Naive thymus-derived CD8-positive, alpha-beta T cell (primary cell): ENCODE measurements at regions not wholly inside any gene's neighbourhood (a gene's known extent, or its start where the extent isn't known, plus 50 kb on each side); places are given as distances from the start of the nearest gene placed in this dataset.
"Not testable (repeated sequence)": the region's sequence is repeated elsewhere in the genome, so short reads cannot be mapped to it uniquely, and the experiment has no call there.

Source experiments
- ATAC-seq, 2 donors: fragments of 150-1000 bp; cut with Tn5 transposase in 1 of 2; sonication (Bioruptor Pico), chemical (Tn5 transposase) in 1 of 2; 1 replicate in 1 of 2; 2 replicates in 1 of 2; pipeline ENCODE4 v1.10.0; 2021; ENCODE audit warnings: mild to moderate bottlenecking in 2 of 2, moderate library complexity in 2 of 2
- POLR2A ChIA-PET: fragments of 350-600 bp; sonication (Branson Sonifier 250); formaldehyde crosslinking; loops from one replicate; lab custom pipeline; 2021; ENCODE audit warnings: antibody characterized with exemption; lab: Charles Lee
- DNase-seq, 10 donors: peaks; one replicate each; pipeline versions ENCODE4 v3.0.0 to v3.0.0-alpha.2; 2020 to 2022
- H3K27ac Mint-ChIP-seq, 10 donors: one replicate each; pipeline ENCODE4 v1.8.0; 2020 to 2022; ENCODE audit warnings: mild to moderate bottlenecking in 10 of 10, mixed read lengths in 10 of 10, moderate library complexity in 4 of 10, inconsistent platforms in 1 of 10
- H3K27me3 Mint-ChIP-seq, 5 donors: one replicate each; pipeline ENCODE4 v1.8.0; 2021 to 2022; ENCODE audit warnings: mixed read lengths in 5 of 5
- H3K36me3 Mint-ChIP-seq, 3 donors: one replicate each; pipeline ENCODE4 v1.8.0; 2020 to 2022; ENCODE audit warnings: mixed read lengths in 3 of 3, mild to moderate bottlenecking in 2 of 3, inconsistent platforms in 1 of 3
- H3K4me1 Mint-ChIP-seq, 4 donors: one replicate each; pipeline ENCODE4 v1.8.0; 2021 to 2022; ENCODE audit warnings: mixed read lengths in 4 of 4
- H3K4me3 Mint-ChIP-seq, 10 donors: one replicate each; pipeline ENCODE4 v1.8.0; 2020 to 2022; ENCODE audit warnings: mild to moderate bottlenecking in 10 of 10, mixed read lengths in 10 of 10, moderate library complexity in 6 of 10, inconsistent platforms in 1 of 10
- H3K9me3 Mint-ChIP-seq, 9 donors: one replicate each; pipeline ENCODE4 v1.8.0; 2020 to 2022; ENCODE audit warnings: mixed read lengths in 9 of 9, mild to moderate bottlenecking in 3 of 9, inconsistent platforms in 1 of 9, moderate library complexity in 1 of 9

DNA sequence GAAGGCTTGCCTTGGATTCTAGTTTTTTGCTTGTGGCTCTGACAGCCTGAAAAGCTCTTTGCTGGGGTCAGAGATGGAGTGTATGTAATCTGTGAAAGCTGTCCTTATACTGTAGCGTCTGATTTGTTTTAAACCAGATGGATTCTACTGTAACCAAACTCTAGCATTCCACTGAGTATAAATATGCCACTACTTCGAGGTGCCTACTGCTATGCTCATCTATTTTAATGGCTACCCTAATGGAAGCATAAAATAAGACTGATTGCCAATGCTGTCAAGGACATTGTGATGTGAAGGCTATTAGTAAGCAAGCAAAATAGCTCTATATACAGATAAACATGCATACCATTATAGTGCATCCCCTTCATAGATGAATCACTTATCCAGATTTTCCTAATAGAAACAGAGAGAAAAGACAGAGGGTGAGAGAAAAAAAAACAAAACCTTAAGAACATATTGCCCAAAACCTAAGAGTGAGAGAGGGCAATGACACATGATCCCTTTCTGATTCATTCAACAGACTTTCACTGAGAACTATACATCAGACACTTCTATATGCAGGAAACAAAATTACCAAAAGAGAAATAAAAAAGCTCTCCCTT is 1025.8 kb upstream of the LCORL start:
- POLR2A ChIA-PET, result no interaction called here
- no peak for DNase-seq
- ATAC-seq, result no peak
- Mint-ChIP-seq H3K36me3 (no peaks in the 10 kb centered on the region), H3K9me3 (peaks cover 0 to 20% (median 14%) of the 10 kb centered on the region in 9 donors), H3K27ac (no peak overlapping the region), H3K27me3 (no peaks in the 10 kb centered on the region), H3K4me1 (no peaks in the 10 kb centered on the region), H3K4me3 (no peak overlapping the region)

DNA sequence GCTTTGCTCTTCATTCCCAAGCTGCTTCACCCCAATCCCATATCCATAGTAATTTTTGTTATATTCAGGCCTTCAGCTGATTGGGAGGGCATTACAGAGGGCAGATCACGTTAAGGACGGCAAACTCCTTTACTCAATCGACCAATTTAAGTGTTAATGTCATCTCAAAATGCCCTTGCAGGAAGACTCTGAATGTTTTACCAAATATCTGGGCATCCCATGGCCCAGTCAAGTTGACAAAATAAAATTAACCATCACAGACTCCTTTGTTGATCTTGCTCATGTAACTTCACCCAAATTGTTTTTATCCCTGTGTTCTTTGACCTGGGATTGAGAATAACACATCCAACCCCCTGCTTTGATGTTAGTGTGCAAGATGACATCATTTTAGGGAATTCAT is 1018.3 kb upstream of the LCORL start:
- Mint-ChIP-seq H3K4me1 (no peaks in the 10 kb centered on the region), H3K36me3 (no peaks in the 10 kb centered on the region), H3K9me3 (peaks cover 0 to 20% (median 9%) of the 10 kb centered on the region in 9 donors), H3K4me3 (no peak overlapping the region), H3K27ac (no peak overlapping the region), H3K27me3 (no peaks in the 10 kb centered on the region)
- DNase-seq, result no peak
- POLR2A ChIA-PET, result no interaction called here
- no peak for ATAC-seq

- Mint-ChIP-seq H3K27ac (no peak overlapping the region), H3K4me3 (no peak overlapping the region), H3K4me1 (no peaks in the 10 kb centered on the region), H3K36me3 (no peaks in the 10 kb centered on the region), H3K27me3 (no peaks in the 10 kb centered on the region), H3K9me3 (peaks cover 0 to 17% (median 7%) of the 10 kb centered on the region in 9 donors)
- DNase-seq (no peak), ATAC-seq (no peak)
- POLR2A ChIA-PET, result no interaction called here
These were observed 1016.7 kb upstream of the LCORL start for GRCh38 chr4:19038231-19038630.

DNA sequence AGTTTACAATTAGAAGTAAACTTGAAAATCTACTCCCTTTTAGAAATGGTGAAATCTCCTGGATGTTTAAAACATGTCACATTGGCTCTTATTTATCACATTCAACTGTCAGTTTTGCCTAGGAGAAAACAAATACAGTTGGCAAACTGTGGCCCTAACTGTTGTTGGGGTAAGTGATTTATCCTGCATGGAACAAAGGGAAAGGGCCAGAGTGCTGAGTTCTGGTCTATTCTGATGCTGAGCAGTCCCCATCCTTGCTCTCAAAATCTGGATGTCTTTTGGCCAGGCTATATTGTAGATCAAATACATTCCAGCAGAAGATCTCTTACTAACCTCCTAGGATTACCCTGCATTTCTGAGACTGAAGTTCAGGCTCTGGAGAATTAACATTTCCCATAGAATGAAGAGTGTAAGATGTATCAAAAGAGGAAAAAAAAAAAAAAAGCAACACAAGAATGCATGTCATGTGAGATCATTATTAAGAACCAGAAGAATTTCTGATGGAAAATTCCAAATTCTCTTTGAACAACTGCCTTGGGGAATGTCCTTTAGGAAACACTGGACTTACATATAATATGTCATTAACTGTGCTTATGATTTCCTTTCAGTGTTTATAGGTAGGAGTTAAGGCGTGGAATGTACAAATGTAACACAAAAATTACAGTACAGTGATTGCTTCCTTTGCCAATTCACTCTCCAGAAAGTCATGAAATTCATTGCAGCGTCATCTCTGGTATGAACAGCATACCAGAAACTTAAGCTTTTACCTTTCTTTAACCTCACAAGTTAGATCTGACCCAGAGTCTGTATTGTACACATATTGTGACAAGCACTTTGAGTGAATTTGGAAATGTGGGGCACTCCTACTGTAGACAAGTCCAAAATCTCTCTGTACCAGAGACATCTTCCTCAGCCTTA is 1012.5 kb upstream of the LCORL start:
- Mint-ChIP-seq H3K4me1 (no peaks in the 10 kb centered on the region), H3K27me3 (no peaks in the 10 kb centered on the region), H3K4me3 (no peak overlapping the region), H3K9me3 (peaks cover 0 to 34% (median 5%) of the 10 kb centered on the region in 9 donors), H3K36me3 (no peaks in the 10 kb centered on the region), H3K27ac (no peak overlapping the region)
- no peak for ATAC-seq
- POLR2A ChIA-PET, result no interaction called here
- DNase-seq, result no peak

GRCh38 chr4:19030536-19030935 is 1009.0 kb upstream of the LCORL start:
- H3K27me3 Mint-ChIP-seq, result no peaks in the 10 kb centered on the region
- H3K27ac Mint-ChIP-seq, result no peak overlapping the region
- H3K36me3 Mint-ChIP-seq, result no peaks in the 10 kb centered on the region
- peaks cover 0 to 34% (median 5%) of the 10 kb centered on the region in 9 donors for H3K9me3 Mint-ChIP-seq
- no peak overlapping the region for H3K4me3 Mint-ChIP-seq
- no peak for DNase-seq
- POLR2A ChIA-PET, result no interaction called here
- no peaks in the 10 kb centered on the region for H3K4me1 Mint-ChIP-seq
- no peak for ATAC-seq

GRCh38 chr4:19030048-19030447 is 1008.5 kb upstream of the LCORL start:
- Mint-ChIP-seq H3K27ac (no peak overlapping the region), H3K4me3 (no peak overlapping the region), H3K4me1 (no peaks in the 10 kb centered on the region), H3K27me3 (no peaks in the 10 kb centered on the region), H3K36me3 (no peaks in the 10 kb centered on the region), H3K9me3 (peaks cover 0 to 34% (median 5%) of the 10 kb centered on the region in 9 donors)
- DNase-seq (no peak), ATAC-seq (no peak)
- POLR2A ChIA-PET, result no interaction called here

DNA sequence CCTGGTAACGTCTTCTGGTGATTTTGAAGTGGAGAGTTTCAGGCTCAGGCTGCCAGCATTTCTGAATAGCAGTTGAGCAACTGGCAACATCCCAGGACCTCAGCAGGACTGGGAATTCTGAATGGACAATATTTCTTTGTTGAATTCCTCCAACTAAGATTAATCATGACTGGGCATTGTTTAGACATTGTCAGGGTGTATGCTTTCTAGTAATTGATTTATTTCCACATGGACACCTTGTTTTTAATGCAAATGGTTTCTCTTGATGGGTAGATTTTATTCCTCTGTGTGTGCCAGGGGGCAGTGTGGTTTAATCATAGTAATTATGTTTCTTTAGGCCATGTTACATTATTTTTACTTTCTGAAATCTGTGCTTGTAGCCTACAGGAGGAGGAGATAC is 1004.7 kb upstream of the LCORL start:
- DNase-seq (no peak), ATAC-seq (no peak)
- Mint-ChIP-seq H3K9me3 (peaks cover 0 to 11% (median 6%) of the 10 kb centered on the region in 9 donors), H3K4me1 (no peaks in the 10 kb centered on the region), H3K27ac (no peak overlapping the region), H3K27me3 (no peaks in the 10 kb centered on the region), H3K36me3 (no peaks in the 10 kb centered on the region), H3K4me3 (no peak overlapping the region)
- POLR2A ChIA-PET, result no interaction called here

GRCh38 chr4:19025031-19025430 is 1003.5 kb upstream of the LCORL start:
- no peak for ATAC-seq
- no peaks in the 10 kb centered on the region for H3K27me3 Mint-ChIP-seq
- no peak for DNase-seq
- peaks cover 0 to 13% (median 8%) of the 10 kb centered on the region in 9 donors for H3K9me3 Mint-ChIP-seq
- H3K36me3 Mint-ChIP-seq, result no peaks in the 10 kb centered on the region
- POLR2A ChIA-PET, result no interaction called here
- H3K4me3 Mint-ChIP-seq, result no peak overlapping the region
- H3K27ac Mint-ChIP-seq, result no peak overlapping the region
- no peaks in the 10 kb centered on the region for H3K4me1 Mint-ChIP-seq

GRCh38 chr4:19024047-19024446 is 1002.5 kb upstream of the LCORL start:
- Mint-ChIP-seq H3K36me3 (no peaks in the 10 kb centered on the region), H3K4me1 (no peaks in the 10 kb centered on the region), H3K27ac (no peak overlapping the region), H3K9me3 (peaks cover 0 to 12% (median 9%) of the 10 kb centered on the region in 9 donors), H3K4me3 (no peak overlapping the region), H3K27me3 (no peaks in the 10 kb centered on the region)
- POLR2A ChIA-PET, result no interaction called here
- no peak for ATAC-seq
- no peak for DNase-seq

DNA sequence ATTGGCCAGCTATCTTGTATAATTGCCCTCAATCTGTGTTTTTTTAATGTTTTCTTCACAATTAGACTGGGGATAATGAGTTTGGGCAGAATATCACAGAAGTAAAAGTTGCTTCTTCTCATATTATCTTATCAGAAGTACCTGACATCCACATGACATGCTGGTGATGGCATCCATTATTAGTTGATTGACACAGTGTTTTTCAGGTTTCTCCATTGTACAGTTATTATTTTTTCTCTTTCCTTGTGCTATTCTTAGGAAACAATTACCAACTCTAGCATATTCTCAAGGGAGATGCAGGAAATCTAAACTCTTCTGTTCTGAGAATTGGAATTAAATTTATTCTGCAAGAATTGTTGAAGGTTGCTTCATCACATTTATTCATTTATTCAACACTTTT is 1000.1 kb upstream of the LCORL start:
- POLR2A ChIA-PET, result no interaction called here
- Mint-ChIP-seq H3K36me3 (no peaks in the 10 kb centered on the region), H3K27me3 (no peaks in the 10 kb centered on the region), H3K27ac (no peak overlapping the region), H3K4me1 (no peaks in the 10 kb centered on the region), H3K4me3 (no peak overlapping the region), H3K9me3 (peaks cover 2 to 20% (median 9%) of the 10 kb centered on the region in 9 donors)
- ATAC-seq, result no peak
- DNase-seq, result no peak

DNA sequence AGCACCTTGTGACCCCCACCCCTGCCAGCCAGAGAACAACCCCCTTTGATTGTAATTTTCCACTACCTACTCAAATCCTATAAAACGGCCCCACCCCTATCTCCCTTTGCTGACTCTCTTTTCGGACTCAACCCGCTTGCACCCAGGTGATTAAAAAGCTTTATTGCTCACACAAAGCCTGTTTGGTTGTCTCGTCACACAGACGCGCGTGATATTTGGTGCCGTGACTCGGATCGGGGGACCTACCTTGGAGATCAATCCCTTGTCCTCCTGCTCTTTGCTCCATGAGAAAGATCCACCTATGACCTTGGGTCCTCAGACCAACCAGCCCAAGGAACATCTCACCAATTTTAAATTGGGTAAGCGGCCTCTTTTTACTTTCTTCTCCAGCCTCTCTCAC is 995.0 kb upstream of the LCORL start:
- DNase-seq, POLR2A ChIA-PET, H3K27ac Mint-ChIP-seq, H3K27me3 Mint-ChIP-seq, H3K4me1 Mint-ChIP-seq, H3K36me3 Mint-ChIP-seq, ATAC-seq, H3K4me3 Mint-ChIP-seq: not testable (repeated sequence)
- peaks cover 2 to 22% (median 7%) of the 10 kb centered on the region in 9 donors for H3K9me3 Mint-ChIP-seq

- H3K27ac Mint-ChIP-seq, result no peak overlapping the region
- ATAC-seq (no peak), DNase-seq (no peak)
- H3K4me3 Mint-ChIP-seq, result no peak overlapping the region
- peaks cover 0 to 14% (median 3%) of the 10 kb centered on the region in 9 donors for H3K9me3 Mint-ChIP-seq
- H3K4me1 Mint-ChIP-seq, result no peaks in the 10 kb centered on the region
- no peaks in the 10 kb centered on the region for H3K27me3 Mint-ChIP-seq
- POLR2A ChIA-PET, result no interaction called here
- H3K36me3 Mint-ChIP-seq, result no peaks in the 10 kb centered on the region
These were observed 993.0 kb upstream of the LCORL start for GRCh38 chr4:19014594-19014993.

DNA sequence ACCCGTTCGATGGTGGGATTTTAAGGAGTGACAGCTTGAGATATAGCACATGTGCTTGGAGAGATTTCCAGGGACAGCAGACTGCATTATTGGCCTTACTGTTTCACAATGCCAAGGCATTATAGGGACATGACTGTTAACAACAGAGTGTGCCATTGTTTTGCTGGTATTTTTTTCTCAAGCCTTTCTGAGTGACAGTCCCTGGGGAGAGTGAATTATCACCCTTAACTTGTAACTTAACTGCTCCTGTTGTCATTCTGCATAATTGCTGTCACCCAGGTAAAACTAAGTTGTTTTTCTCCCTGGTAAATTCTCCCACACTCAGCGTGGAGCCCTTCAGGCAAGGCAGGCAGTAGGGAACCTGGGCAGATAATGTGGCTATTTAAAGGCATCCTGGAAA is 989.2 kb upstream of the LCORL start:
- Mint-ChIP-seq H3K27me3 (no peaks in the 10 kb centered on the region), H3K36me3 (no peaks in the 10 kb centered on the region), H3K27ac (no peak overlapping the region), H3K4me1 (no peaks in the 10 kb centered on the region), H3K4me3 (no peak overlapping the region), H3K9me3 (peaks cover 0 to 15% (median 4%) of the 10 kb centered on the region in 9 donors)
- DNase-seq, result no peak
- ATAC-seq, result no peak
- POLR2A ChIA-PET, result no interaction called here
